ENCODE measurements at regions not wholly inside any gene's neighbourhood (a gene's known extent, or its start where the extent isn't known, plus 50 kb on each side); places are given as distances from the start of the nearest gene placed in this dataset.

GRCh38 chr4:62252728-62253127 lies 1052.6 kb downstream of the ADGRL3 start:
- TF ChIP-seq POLR2AphosphoS5 (IDR thresholded peaks at IDR 0.05) (no peak), POLR2A (IDR thresholded peaks at IDR 0.05) (no peak), CTCF (IDR thresholded peaks at IDR 0.05) (no peak)

Data from prostate gland (tissue), 2 donors.